Left lung (tissue), 4 donors: ENCODE measurements at regions not wholly inside any gene's neighbourhood (a gene's known extent, or its start where the extent isn't known, plus 50 kb on each side); places are given as distances from the start of the nearest gene placed in this dataset.
A peak's percentile ranks its signal among the peaks of the same experiment; 100 is the strongest.

Experiments
- ATAC-seq: fragments of 200-7000 bp; cut with Tn5 transposase; one replicate; pipeline ENCODE4 v1.9.1; 2020; ENCODE audit warnings: moderate library complexity
- DNase-seq, 4 donors: peaks; one replicate each; pipeline ENCODE4 v3.0.0-alpha.2; 2013 to 2020
- H3K27ac ChIP-seq, 2 donors: fragments of 200-600 bp; sonication (generic) in 1 of 2; one replicate each; pipeline versions ENCODE4 v1.5.0 to v1.8.0; 2020 to 2021
- H3K27me3 ChIP-seq, 2 donors: fragments of 200-600 bp; sonication (generic) in 1 of 2; one replicate each; pipeline versions ENCODE4 v1.5.0 to v1.8.0; 2020 to 2021
- H3K36me3 ChIP-seq, 2 donors: fragments of 200-600 bp; sonication (generic) in 1 of 2; one replicate each; pipeline versions ENCODE4 v1.5.0 to v1.8.0; 2020 to 2021
- H3K4me1 ChIP-seq, 2 donors: fragments of 200-600 bp; one replicate each; pipeline ENCODE4 v1.8.0; 2021
- H3K4me3 ChIP-seq, 2 donors: fragments of 200-600 bp; sonication (generic) in 1 of 2; one replicate each; pipeline versions ENCODE4 v1.5.0 to v1.8.0; 2020 to 2021; ENCODE audit warnings: mild to moderate bottlenecking in 1 of 2
- H3K9me3 ChIP-seq, 2 donors: fragments of 200-600 bp; sonication (generic) in 1 of 2; one replicate each; pipeline versions ENCODE4 v1.5.0 to v1.8.0; 2020 to 2021
- CTCF ChIP-seq, 2 donors: fragments of 200-600 bp; sonication (generic) in 1 of 2; IDR thresholded peaks; one replicate each; pipeline versions ENCODE4 v1.5.0 to v1.8.0; 2021; ENCODE audit warnings: antibody characterized with exemption in 2 of 2
- intact Hi-C, 2 donors: fragments of 100-400 bp; cut with DNase I; formaldehyde crosslinking; loops; one replicate each; pipeline versions ENCODE4 v1.11.2 to v1.14.2; 2022
- donor health status: DM: no; HTN: yes; CAD: no.
- donor health status: DM: no; HTN: no; CAD: no.

GRCh38 chr15:69830430-69830829 lies 267.3 kb downstream of the TLE3 start:
- ATAC-seq, result peak; percentile 88

GRCh38 chr15:69830876-69831275 lies 266.8 kb downstream of the TLE3 start:
- TF ChIP-seq CTCF (IDR thresholded peaks at IDR 0.05), result no peak
- Histone ChIP-seq H3K36me3 (no peaks in the 10 kb centered on the region), H3K4me3 (no peak overlapping the region), H3K27ac (no peak overlapping the region), H3K27me3 (no peaks in the 10 kb centered on the region), H3K9me3 (no peaks in the 10 kb centered on the region), H3K4me1 (no peaks in the 10 kb centered on the region)
- intact Hi-C loops, result no loop called here
- DNase-seq (no peak), ATAC-seq (no peak)

More at GRCh38 chr15:69830430-69830829, 267.3 kb downstream of the TLE3 start:
- H3K9me3 ChIP-seq, result no peaks in the 10 kb centered on the region
- H3K36me3 ChIP-seq, result no peaks in the 10 kb centered on the region
- no peak for TF ChIP-seq CTCF (IDR thresholded peaks at IDR 0.05)
- H3K27ac ChIP-seq, result no peak overlapping the region
- H3K27me3 ChIP-seq, result no peaks in the 10 kb centered on the region
- DNase-seq, result peak in 1 of 4 donors; percentile 33
- intact Hi-C loops, result no loop called here
- H3K4me1 ChIP-seq, result no peaks in the 10 kb centered on the region
- H3K4me3 ChIP-seq, result no peak overlapping the region

GRCh38 chr15:69834267-69834666 lies 263.4 kb downstream of the TLE3 start:
- Histone ChIP-seq H3K27me3 (no peaks in the 10 kb centered on the region), H3K36me3 (no peaks in the 10 kb centered on the region), H3K4me1 (no peaks in the 10 kb centered on the region), H3K9me3 (no peaks in the 10 kb centered on the region), H3K4me3 (no peak overlapping the region), H3K27ac (no peak overlapping the region)
- ATAC-seq (no peak), DNase-seq (no peak)
- no peak for TF ChIP-seq CTCF (IDR thresholded peaks at IDR 0.05)
- intact Hi-C loops, result no loop called here

- H3K27me3 ChIP-seq, result no peaks in the 10 kb centered on the region
- H3K27ac ChIP-seq, result no peak overlapping the region
- intact Hi-C loops, result no loop called here
- H3K4me3 ChIP-seq, result no peak overlapping the region
- no peak for TF ChIP-seq CTCF (IDR thresholded peaks at IDR 0.05)
- H3K36me3 ChIP-seq, result no peaks in the 10 kb centered on the region
- ATAC-seq, result no peak
- no peaks in the 10 kb centered on the region for H3K9me3 ChIP-seq
- DNase-seq, result peak in 1 of 4 donors; percentile 16
- no peaks in the 10 kb centered on the region for H3K4me1 ChIP-seq
Observed at GRCh38 chr15:69834761-69835160, 263.0 kb downstream of the TLE3 start.

GRCh38 chr15:69836048-69836447 lies 261.7 kb downstream of the TLE3 start:
- Histone ChIP-seq H3K4me1 (no peaks in the 10 kb centered on the region), H3K36me3 (no peaks in the 10 kb centered on the region), H3K9me3 (no peaks in the 10 kb centered on the region), H3K27me3 (no peaks in the 10 kb centered on the region), H3K4me3 (no peak overlapping the region), H3K27ac (no peak overlapping the region)
- intact Hi-C loops, result no loop called here
- DNase-seq (no peak), ATAC-seq (no peak)
- TF ChIP-seq CTCF (IDR thresholded peaks at IDR 0.05), result no peak
